ENCODE measurements at regions not wholly inside any gene's neighbourhood (a gene's known extent, or its start where the extent isn't known, plus 50 kb on each side); places are given as distances from the start of the nearest gene placed in this dataset.

DNA sequence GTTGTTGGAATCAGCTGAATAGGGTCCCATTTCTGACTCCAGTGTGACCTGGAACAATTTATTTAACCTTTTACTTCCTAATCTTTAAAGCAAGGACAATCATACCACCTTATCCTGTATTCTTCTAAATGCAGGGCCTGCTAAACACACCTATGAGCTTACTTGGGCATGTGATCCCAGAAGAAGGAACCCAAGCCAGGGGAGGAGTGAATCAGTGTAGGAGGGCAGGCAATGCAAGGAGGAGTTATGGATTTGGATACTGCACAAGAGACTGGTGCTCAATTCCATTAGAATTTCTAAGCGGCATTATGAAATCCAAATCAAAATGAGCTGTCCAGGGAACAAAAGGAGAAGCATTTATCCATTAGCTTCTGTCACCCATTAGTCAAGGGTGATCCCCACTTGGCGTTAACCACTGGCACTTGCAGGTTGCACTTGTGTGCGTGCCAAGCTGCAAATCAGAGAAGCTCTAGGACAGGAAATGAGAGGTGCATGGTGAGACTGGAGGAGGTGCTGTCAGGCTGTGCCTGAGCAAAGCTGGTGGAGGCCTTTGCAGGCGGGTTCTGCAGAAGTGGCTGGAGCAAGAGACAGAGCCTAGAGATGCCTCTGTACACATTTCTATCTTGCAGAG, 297.2 kb upstream of the PLXNA2 start:
- ChIA-PET CTCF (no interaction called here), POLR2A (no interaction called here)
- no peak overlapping the region for H3K4me3 ChIP-seq (ENCODE audit: low read depth, low read length)
- TF ChIP-seq, protein P1, sequence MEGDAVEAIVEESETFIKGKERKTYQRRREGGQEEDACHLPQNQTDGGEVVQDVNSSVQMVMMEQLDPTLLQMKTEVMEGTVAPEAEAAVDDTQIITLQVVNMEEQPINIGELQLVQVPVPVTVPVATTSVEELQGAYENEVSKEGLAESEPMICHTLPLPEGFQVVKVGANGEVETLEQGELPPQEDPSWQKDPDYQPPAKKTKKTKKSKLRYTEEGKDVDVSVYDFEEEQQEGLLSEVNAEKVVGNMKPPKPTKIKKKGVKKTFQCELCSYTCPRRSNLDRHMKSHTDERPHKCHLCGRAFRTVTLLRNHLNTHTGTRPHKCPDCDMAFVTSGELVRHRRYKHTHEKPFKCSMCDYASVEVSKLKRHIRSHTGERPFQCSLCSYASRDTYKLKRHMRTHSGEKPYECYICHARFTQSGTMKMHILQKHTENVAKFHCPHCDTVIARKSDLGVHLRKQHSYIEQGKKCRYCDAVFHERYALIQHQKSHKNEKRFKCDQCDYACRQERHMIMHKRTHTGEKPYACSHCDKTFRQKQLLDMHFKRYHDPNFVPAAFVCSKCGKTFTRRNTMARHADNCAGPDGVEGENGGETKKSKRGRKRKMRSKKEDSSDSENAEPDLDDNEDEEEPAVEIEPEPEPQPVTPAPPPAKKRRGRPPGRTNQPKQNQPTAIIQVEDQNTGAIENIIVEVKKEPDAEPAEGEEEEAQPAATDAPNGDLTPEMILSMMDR (IDR thresholded peaks at IDR 0.05; ENCODE audit: insufficient read depth, low read length, missing control alignments), result no peak
- no peak for DNase-seq (ENCODE audit: low read depth, low spot score)

DNA sequence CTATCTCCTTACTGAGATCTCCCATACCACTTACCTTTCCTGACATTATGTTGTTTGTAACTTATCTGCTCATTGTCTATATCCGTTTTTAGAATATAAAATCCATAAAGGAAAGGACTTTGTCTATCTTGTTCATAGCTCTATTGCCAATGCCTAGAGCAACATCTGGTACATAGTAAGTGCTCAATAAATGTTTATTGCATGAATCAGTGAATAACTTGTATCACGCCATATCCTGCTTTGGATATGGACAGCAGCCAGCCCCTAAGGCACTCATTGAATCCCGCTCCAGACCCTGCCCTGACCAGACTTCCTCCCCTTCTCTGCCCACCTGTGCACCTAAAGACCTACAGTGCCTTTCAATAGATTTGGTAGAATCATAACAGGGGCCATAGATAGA, 298.1 kb upstream of the PLXNA2 start:
- H3K4me3 ChIP-seq (ENCODE audit: low read depth, low read length), result no peak overlapping the region
- no peak for DNase-seq (ENCODE audit: low read depth, low spot score)
- CTCF ChIA-PET, result no interaction called here
- TF ChIP-seq, protein P1 (IDR thresholded peaks at IDR 0.05; ENCODE audit: insufficient read depth, low read length, missing control alignments), result no peak
- POLR2A ChIA-PET, result no interaction called here

DNA sequence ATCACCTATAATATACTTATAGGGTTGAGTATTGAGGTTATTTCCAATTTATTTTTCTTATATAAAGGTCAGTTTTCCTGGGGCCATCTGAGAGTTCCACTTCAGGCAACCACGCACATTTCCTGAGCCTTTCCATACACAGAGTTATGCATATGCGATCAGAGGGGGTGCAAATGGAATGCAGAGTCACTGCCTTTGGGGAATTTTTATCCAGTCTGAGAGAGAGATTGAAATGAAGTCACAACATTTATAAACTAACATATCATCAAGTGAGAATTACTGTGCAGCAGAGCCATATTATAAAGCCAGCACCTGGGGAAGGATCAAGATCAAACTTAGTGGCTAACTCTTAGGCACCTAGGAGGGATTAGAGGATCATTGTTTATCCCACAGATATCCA, 299.9 kb upstream of the PLXNA2 start:
- DNase-seq (ENCODE audit: low read depth, low spot score), result no peak
- TF ChIP-seq, protein P1 (IDR thresholded peaks at IDR 0.05; ENCODE audit: insufficient read depth, low read length, missing control alignments), result no peak
- POLR2A ChIA-PET, result no interaction called here
- no peak overlapping the region for H3K4me3 ChIP-seq (ENCODE audit: low read depth, low read length)
- CTCF ChIA-PET, result no interaction called here

DNA sequence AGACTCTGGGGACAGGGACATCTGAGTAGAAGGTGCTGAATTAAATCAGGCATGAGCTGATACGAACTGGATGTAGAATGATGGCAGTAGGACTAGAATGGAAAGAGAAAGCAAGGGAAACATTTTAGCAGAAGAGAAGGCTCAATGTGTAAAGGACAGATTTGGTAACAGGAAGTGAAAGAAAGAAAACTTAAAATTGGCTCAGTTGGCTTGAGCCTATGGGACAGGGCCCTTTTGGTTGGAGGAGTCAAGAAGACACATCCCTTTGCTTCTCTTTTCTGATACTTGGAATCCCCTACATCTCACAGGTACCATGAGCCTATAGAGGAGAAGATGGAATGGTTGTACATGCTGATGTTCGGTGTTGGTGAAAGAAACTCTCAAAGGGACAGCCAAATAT, 300.6 kb upstream of the PLXNA2 start:
- DNase-seq (ENCODE audit: low read depth, low spot score), result no peak
- POLR2A ChIA-PET, result no interaction called here
- no peak overlapping the region for H3K4me3 ChIP-seq (ENCODE audit: low read depth, low read length)
- TF ChIP-seq, protein P1 (IDR thresholded peaks at IDR 0.05; ENCODE audit: insufficient read depth, low read length, missing control alignments), result no peak
- CTCF ChIA-PET, result no interaction called here

DNA sequence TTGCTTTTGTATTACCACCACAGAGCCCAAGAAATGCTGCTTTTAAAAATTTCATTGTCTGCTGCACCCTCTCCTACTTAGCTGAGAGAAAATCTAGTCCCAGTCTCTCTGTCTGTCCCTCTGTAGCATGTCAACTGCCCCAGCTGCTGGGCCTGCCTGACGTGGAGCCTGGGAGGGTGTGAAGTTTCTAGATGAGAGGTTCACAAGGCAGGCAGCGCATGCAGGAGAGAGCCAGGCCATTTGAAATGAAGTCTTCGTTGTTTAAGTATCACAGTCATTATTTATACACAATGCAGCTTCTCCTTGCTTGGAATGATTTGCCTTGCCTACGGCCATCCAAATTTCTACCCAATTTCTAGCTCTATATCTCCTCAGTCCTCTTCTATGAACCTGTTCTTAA, 306.8 kb upstream of the PLXNA2 start:
- DNase-seq (ENCODE audit: low read depth, low spot score), result no peak
- POLR2A ChIA-PET, result no interaction called here
- CTCF ChIA-PET, result no interaction called here
- TF ChIP-seq, protein P1 (IDR thresholded peaks at IDR 0.05; ENCODE audit: insufficient read depth, low read length, missing control alignments), result no peak
- no peak overlapping the region for H3K4me3 ChIP-seq (ENCODE audit: low read depth, low read length)

DNA sequence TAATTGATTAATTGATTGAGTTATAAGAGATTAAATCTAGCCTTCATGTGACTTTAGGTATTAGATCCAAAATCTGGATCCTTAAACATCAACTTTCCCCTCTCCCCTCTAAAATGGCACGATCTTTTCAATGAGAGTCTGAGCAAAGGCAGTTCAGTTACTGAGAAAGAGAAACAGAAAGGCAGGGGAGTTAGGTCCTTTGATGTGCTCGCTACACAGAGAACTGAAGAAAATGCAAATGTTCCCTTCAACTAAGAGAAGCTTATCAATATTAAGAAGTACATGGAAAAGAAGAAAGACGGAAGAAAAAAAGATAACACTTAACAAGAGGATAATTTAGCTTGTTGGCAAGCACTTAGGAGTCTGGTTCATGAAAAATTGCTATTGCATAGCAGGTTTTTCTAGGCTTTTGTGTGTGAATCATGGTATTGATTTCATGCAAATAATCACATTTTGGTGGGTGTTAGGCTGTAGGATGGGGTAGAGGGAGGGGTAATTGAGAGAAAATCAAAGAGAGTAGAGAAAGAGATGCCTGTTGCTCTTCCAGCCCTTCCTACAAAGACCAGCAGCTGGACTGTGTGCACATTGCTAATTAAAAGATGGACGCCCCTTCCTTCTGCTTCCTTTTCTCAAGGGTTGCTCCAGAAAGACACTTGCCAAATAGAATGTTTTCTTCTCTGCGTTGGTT, 307.6 kb upstream of the PLXNA2 start:
- no peak overlapping the region for H3K4me3 ChIP-seq (ENCODE audit: low read depth, low read length)
- TF ChIP-seq, protein P1 (IDR thresholded peaks at IDR 0.05; ENCODE audit: insufficient read depth, low read length, missing control alignments), result no peak
- DNase-seq (ENCODE audit: low read depth, low spot score), result no peak
- ChIA-PET POLR2A (no interaction called here), CTCF (no interaction called here)

Measured in AG04449 (cell line).